HS-27A (cell line): ENCODE measurements at regions not wholly inside any gene's neighbourhood (a gene's known extent, or its start where the extent isn't known, plus 50 kb on each side); places are given as distances from the start of the nearest gene placed in this dataset.

ENCODE experiments used
- DNase-seq: peaks from one replicate; pipeline ENCODE4 v3.0.0-alpha.2; 2012; ENCODE audit warnings: low read depth, missing footprints

GRCh38 chr10:75294518-75294865 is 58.7 kb upstream of the COMTD1 start:
- DNase-seq, result no peak

- DNase-seq, result no peak
These were observed 58.3 kb upstream of the COMTD1 start for GRCh38 chr10:75294031-75294437.

- DNase-seq, result no peak
These were observed 57.7 kb upstream of the COMTD1 start for GRCh38 chr10:75293446-75293820.

DNA sequence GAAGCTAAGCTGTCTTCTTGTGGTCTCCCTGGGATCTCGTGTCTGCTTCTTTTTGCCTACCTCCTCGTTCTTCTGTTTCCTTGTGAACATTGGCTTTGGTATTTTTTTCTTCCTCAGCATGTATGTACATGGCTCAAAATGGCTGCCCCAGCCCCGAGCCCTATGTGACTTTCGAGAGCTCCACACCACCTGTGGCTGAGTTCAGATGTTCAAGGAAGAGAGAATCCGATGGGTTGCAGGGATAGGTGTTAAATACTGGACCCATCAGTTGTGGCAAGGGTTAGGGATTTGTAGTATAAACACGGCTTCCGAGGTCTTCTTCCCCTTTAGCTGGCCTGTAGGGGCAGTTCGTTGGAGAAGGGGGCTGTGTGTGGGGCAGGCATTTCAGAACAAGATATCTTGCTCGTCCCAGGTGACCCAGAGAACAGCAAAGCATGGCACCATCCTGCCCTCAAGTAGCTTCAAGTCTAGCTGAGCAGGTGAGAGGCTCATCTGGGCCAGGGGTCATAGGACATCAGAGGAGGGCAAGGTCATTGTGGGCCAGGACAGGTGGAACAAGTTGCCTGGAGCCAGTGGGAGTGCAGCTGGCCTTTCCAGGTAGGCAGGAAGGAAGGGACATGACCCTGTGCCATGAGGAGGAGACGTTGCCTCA is 57.2 kb upstream of the COMTD1 start:
- no peak for DNase-seq

- no peak for DNase-seq
These were observed 56.0 kb upstream of the COMTD1 start for GRCh38 chr10:75291805-75292204.

DNA sequence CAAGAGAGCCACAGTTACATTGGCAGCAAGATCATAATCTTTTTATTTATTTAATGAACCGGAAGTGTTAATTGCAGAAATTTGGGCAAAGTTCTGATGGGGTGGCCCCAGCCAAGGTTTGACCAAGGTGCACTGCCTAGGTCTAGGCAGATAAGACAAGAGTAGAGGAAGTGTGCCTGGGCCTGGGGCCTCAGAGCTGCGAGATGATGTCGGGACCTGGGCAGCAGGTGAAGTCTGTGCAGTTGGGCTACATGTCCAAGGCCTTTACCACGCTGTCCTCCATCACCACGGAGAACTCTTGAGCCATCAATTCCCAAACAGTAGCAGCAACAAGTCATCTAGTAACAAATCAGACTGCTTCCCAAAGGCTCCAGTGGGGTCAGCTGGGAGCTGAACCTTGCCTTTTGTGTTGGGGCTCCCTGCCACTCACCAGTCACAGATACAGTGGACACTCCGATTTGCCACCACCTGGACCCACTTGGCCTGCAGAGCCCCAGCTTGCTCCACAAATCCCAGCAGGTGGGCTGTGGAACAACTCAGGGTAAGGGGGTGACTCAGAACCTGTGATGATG is 52.5 kb upstream of the COMTD1 start:
- no peak for DNase-seq

- DNase-seq, result no peak
These were observed 51.9 kb upstream of the COMTD1 start for GRCh38 chr10:75287697-75288096.

DNA sequence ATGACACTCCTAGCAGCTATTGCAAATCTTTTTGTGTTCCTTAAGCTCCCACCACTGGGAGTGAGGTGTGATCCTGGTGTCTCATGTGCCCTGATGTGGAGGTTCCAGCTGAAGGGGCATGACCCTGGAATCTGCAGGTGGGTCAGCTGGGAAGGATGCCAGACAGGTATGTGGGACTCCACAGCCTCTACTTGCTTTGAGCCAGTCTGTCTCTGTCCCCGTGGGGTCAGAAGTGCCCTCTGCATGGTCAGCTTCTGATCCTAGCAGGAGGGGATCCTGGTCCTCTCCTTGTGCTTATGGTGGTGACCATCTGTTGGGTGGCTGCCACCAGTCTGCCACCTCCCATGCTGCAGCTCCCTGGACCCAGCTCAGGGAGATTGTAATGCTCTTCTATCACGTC is 51.1 kb upstream of the COMTD1 start:
- DNase-seq, result no peak
